Activated T-helper 17 cell treated with anti-CD3 and anti-CD28 coated beads, Interleukin-2, amount 50 U/mL, for 72 hours (primary cell): ENCODE measurements at regions not wholly inside any gene's neighbourhood (a gene's known extent, or its start where the extent isn't known, plus 50 kb on each side); places are given as distances from the start of the nearest gene placed in this dataset.

Experiments
- ATAC-seq: fragments of 150-1000 bp; cut with Tn5 transposase; replicated peaks from 2 replicates; pipeline ENCODE4 v1.10.0; 2021; ENCODE audit warnings: mild to moderate bottlenecking, moderate library complexity
- H3K27ac Mint-ChIP-seq: one replicate; pipeline ENCODE4 v1.8.0; 2022; ENCODE audit warnings: mixed read lengths
- H3K27me3 Mint-ChIP-seq: one replicate; pipeline ENCODE4 v1.8.0; 2022; ENCODE audit warnings: mixed read lengths
- H3K36me3 Mint-ChIP-seq: one replicate; pipeline ENCODE4 v1.8.0; 2022; ENCODE audit warnings: low read depth, mild to moderate bottlenecking, mixed read lengths
- H3K4me1 Mint-ChIP-seq: one replicate; pipeline ENCODE4 v1.8.0; 2022; ENCODE audit warnings: mixed read lengths
- H3K4me3 Mint-ChIP-seq: one replicate; pipeline ENCODE4 v1.8.0; 2022; ENCODE audit warnings: mild to moderate bottlenecking, mixed read lengths
- H3K9me3 Mint-ChIP-seq: one replicate; pipeline ENCODE4 v1.8.0; 2022; ENCODE audit warnings: mixed read lengths

- no peak for ATAC-seq
Measured at GRCh38 chr13:103835052-103835451, 768.8 kb upstream of the SLC10A2 start.

GRCh38 chr13:103833294-103833852 lies 767.2 kb upstream of the SLC10A2 start:
- Mint-ChIP-seq H3K4me1 (no peaks in the 10 kb centered on the region), H3K4me3 (no peak overlapping the region), H3K9me3 (peaks cover 12% of the 10 kb centered on the region), H3K36me3 (no peaks in the 10 kb centered on the region), H3K27ac (no peak overlapping the region), H3K27me3 (no peaks in the 10 kb centered on the region)
- no peak for ATAC-seq

More at GRCh38 chr13:103835052-103835451, 768.8 kb upstream of the SLC10A2 start:
- no peak overlapping the region for H3K4me3 Mint-ChIP-seq
- H3K27ac Mint-ChIP-seq = no peak overlapping the region
- H3K4me1 Mint-ChIP-seq = no peaks in the 10 kb centered on the region
- H3K27me3 Mint-ChIP-seq = no peaks in the 10 kb centered on the region
- peaks cover 8% of the 10 kb centered on the region for H3K9me3 Mint-ChIP-seq
- H3K36me3 Mint-ChIP-seq = no peaks in the 10 kb centered on the region

GRCh38 chr13:103815619-103816018 lies 749.4 kb upstream of the SLC10A2 start:
- Mint-ChIP-seq H3K36me3 (no peaks in the 10 kb centered on the region), H3K4me1 (no peaks in the 10 kb centered on the region), H3K27me3 (no peaks in the 10 kb centered on the region), H3K4me3 (no peak overlapping the region), H3K27ac (no peak overlapping the region), H3K9me3 (peaks cover 19% of the 10 kb centered on the region)
- ATAC-seq = no peak

- peaks cover 8% of the 10 kb centered on the region for H3K9me3 Mint-ChIP-seq
- no peak overlapping the region for H3K4me3 Mint-ChIP-seq
- ATAC-seq = no peak
- H3K27ac Mint-ChIP-seq = no peak overlapping the region
- no peaks in the 10 kb centered on the region for H3K27me3 Mint-ChIP-seq
- no peaks in the 10 kb centered on the region for H3K4me1 Mint-ChIP-seq
- no peaks in the 10 kb centered on the region for H3K36me3 Mint-ChIP-seq
Measured at GRCh38 chr13:103812971-103813370, 746.8 kb upstream of the SLC10A2 start.

- no peaks in the 10 kb centered on the region for H3K36me3 Mint-ChIP-seq
- no peaks in the 10 kb centered on the region for H3K4me1 Mint-ChIP-seq
- H3K27ac Mint-ChIP-seq = no peak overlapping the region
- no peak overlapping the region for H3K4me3 Mint-ChIP-seq
- peaks cover 9% of the 10 kb centered on the region for H3K9me3 Mint-ChIP-seq
- no peak for ATAC-seq
- H3K27me3 Mint-ChIP-seq = no peaks in the 10 kb centered on the region
Measured at GRCh38 chr13:103812558-103812957, 746.3 kb upstream of the SLC10A2 start.

- H3K36me3 Mint-ChIP-seq = no peaks in the 10 kb centered on the region
- H3K27ac Mint-ChIP-seq = no peak overlapping the region
- no peaks in the 10 kb centered on the region for H3K4me1 Mint-ChIP-seq
- no peaks in the 10 kb centered on the region for H3K27me3 Mint-ChIP-seq
- H3K9me3 Mint-ChIP-seq = peaks cover 10% of the 10 kb centered on the region
- no peak overlapping the region for H3K4me3 Mint-ChIP-seq
- no peak for ATAC-seq
Measured at GRCh38 chr13:103810026-103810425, 743.8 kb upstream of the SLC10A2 start.

GRCh38 chr13:103805771-103806170 lies 739.6 kb upstream of the SLC10A2 start:
- H3K36me3 Mint-ChIP-seq = no peaks in the 10 kb centered on the region
- H3K9me3 Mint-ChIP-seq = peaks cover 7% of the 10 kb centered on the region
- H3K4me1 Mint-ChIP-seq = no peaks in the 10 kb centered on the region
- H3K4me3 Mint-ChIP-seq = no peak overlapping the region
- no peak overlapping the region for H3K27ac Mint-ChIP-seq
- no peak for ATAC-seq
- H3K27me3 Mint-ChIP-seq = no peaks in the 10 kb centered on the region

GRCh38 chr13:103803349-103803748 lies 737.1 kb upstream of the SLC10A2 start:
- Mint-ChIP-seq H3K27ac (no peak overlapping the region), H3K4me1 (no peaks in the 10 kb centered on the region), H3K4me3 (no peak overlapping the region), H3K36me3 (no peaks in the 10 kb centered on the region), H3K27me3 (no peaks in the 10 kb centered on the region), H3K9me3 (peaks cover 7% of the 10 kb centered on the region)
- ATAC-seq = no peak

GRCh38 chr13:103799028-103799427 lies 732.8 kb upstream of the SLC10A2 start:
- Mint-ChIP-seq H3K9me3 (peaks cover 3% of the 10 kb centered on the region), H3K27me3 (no peaks in the 10 kb centered on the region), H3K4me3 (no peak overlapping the region), H3K4me1 (no peaks in the 10 kb centered on the region), H3K27ac (no peak overlapping the region), H3K36me3 (no peaks in the 10 kb centered on the region)
- ATAC-seq = no peak

- ATAC-seq = no peak
- H3K4me1 Mint-ChIP-seq = no peaks in the 10 kb centered on the region
- H3K36me3 Mint-ChIP-seq = no peaks in the 10 kb centered on the region
- peaks cover 13% of the 10 kb centered on the region for H3K9me3 Mint-ChIP-seq
- no peak overlapping the region for H3K27ac Mint-ChIP-seq
- no peaks in the 10 kb centered on the region for H3K27me3 Mint-ChIP-seq
- no peak overlapping the region for H3K4me3 Mint-ChIP-seq
Measured at GRCh38 chr13:103795892-103796478, 729.8 kb upstream of the SLC10A2 start.

GRCh38 chr13:103794526-103794925 lies 728.3 kb upstream of the SLC10A2 start:
- Mint-ChIP-seq H3K4me3 (no peak overlapping the region), H3K9me3 (peaks cover 13% of the 10 kb centered on the region), H3K36me3 (no peaks in the 10 kb centered on the region), H3K4me1 (no peaks in the 10 kb centered on the region), H3K27ac (no peak overlapping the region), H3K27me3 (no peaks in the 10 kb centered on the region)
- no peak for ATAC-seq

GRCh38 chr13:103788061-103788652 lies 721.9 kb upstream of the SLC10A2 start:
- no peaks in the 10 kb centered on the region for H3K27me3 Mint-ChIP-seq
- peaks cover 9% of the 10 kb centered on the region for H3K9me3 Mint-ChIP-seq
- no peak for ATAC-seq
- no peaks in the 10 kb centered on the region for H3K36me3 Mint-ChIP-seq
- H3K4me3 Mint-ChIP-seq = no peak overlapping the region
- no peaks in the 10 kb centered on the region for H3K4me1 Mint-ChIP-seq
- H3K27ac Mint-ChIP-seq = no peak overlapping the region

GRCh38 chr13:103772576-103772975 lies 706.4 kb upstream of the SLC10A2 start:
- Mint-ChIP-seq H3K4me1 (no peaks in the 10 kb centered on the region), H3K36me3 (no peaks in the 10 kb centered on the region), H3K27ac (no peak overlapping the region), H3K4me3 (no peak overlapping the region), H3K9me3 (peaks cover 7% of the 10 kb centered on the region), H3K27me3 (no peaks in the 10 kb centered on the region)
- ATAC-seq = no peak

GRCh38 chr13:103762523-103762922 lies 696.3 kb upstream of the SLC10A2 start:
- H3K4me1 Mint-ChIP-seq = no peaks in the 10 kb centered on the region
- no peak overlapping the region for H3K4me3 Mint-ChIP-seq
- H3K36me3 Mint-ChIP-seq = no peaks in the 10 kb centered on the region
- ATAC-seq = no peak
- no peak overlapping the region for H3K27ac Mint-ChIP-seq
- H3K27me3 Mint-ChIP-seq = no peaks in the 10 kb centered on the region
- peaks cover 5% of the 10 kb centered on the region for H3K9me3 Mint-ChIP-seq

- Mint-ChIP-seq H3K9me3 (peaks cover 5% of the 10 kb centered on the region), H3K4me1 (no peaks in the 10 kb centered on the region), H3K27ac (no peak overlapping the region), H3K27me3 (no peaks in the 10 kb centered on the region), H3K36me3 (no peaks in the 10 kb centered on the region), H3K4me3 (no peak overlapping the region)
- ATAC-seq = no peak
Measured at GRCh38 chr13:103759361-103759760, 693.1 kb upstream of the SLC10A2 start.
